AG10803 (cell line): ENCODE measurements at regions not wholly inside any gene's neighbourhood (a gene's known extent, or its start where the extent isn't known, plus 50 kb on each side); places are given as distances from the start of the nearest gene placed in this dataset.
"Not testable (repeated sequence)": the region's sequence is repeated elsewhere in the genome, so short reads cannot be mapped to it uniquely, and the experiment has no call there.

Experiments used
- DNase-seq: peaks from one replicate; pipeline ENCODE4 v3.0.0; 2010; ENCODE audit warnings: low read depth
- H3K4me3 ChIP-seq: 2 replicates; pipeline ENCODE4 v1.5.1; 2011; ENCODE audit warnings: mild to moderate bottlenecking, low read length, control low read depth
- TF ChIP-seq, protein P1 (sequence below): conservative IDR thresholded peaks from 2 replicates; pipeline ENCODE4 v1.5.1; 2011; ENCODE audit warnings: mild to moderate bottlenecking, low read length, control low read depth, inconsistent platforms

DNA sequence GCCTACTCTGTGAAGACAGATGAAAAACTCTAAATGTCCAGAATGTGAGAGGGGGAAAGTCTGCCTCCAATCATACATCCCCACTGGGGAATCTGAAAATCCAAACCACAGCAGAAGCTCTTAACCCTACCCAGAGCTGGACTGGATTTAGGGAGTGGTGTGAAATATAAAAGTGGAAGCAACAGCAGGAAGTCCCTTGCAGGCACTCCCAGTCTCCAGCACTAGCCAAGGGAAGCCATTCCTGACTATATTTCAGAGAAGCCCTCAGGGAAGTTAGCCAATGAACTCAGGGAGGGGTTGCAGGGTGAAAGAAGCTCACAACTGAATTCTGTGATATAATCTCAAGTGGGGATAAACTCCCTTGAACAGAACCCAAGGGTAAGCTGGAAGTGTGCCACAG lies 51.5 kb downstream of the CRPPA start:
- H3K4me3 ChIP-seq = no peak overlapping the region
- DNase-seq = no peak
- TF ChIP-seq, protein P1, sequence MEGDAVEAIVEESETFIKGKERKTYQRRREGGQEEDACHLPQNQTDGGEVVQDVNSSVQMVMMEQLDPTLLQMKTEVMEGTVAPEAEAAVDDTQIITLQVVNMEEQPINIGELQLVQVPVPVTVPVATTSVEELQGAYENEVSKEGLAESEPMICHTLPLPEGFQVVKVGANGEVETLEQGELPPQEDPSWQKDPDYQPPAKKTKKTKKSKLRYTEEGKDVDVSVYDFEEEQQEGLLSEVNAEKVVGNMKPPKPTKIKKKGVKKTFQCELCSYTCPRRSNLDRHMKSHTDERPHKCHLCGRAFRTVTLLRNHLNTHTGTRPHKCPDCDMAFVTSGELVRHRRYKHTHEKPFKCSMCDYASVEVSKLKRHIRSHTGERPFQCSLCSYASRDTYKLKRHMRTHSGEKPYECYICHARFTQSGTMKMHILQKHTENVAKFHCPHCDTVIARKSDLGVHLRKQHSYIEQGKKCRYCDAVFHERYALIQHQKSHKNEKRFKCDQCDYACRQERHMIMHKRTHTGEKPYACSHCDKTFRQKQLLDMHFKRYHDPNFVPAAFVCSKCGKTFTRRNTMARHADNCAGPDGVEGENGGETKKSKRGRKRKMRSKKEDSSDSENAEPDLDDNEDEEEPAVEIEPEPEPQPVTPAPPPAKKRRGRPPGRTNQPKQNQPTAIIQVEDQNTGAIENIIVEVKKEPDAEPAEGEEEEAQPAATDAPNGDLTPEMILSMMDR = no peak

DNA sequence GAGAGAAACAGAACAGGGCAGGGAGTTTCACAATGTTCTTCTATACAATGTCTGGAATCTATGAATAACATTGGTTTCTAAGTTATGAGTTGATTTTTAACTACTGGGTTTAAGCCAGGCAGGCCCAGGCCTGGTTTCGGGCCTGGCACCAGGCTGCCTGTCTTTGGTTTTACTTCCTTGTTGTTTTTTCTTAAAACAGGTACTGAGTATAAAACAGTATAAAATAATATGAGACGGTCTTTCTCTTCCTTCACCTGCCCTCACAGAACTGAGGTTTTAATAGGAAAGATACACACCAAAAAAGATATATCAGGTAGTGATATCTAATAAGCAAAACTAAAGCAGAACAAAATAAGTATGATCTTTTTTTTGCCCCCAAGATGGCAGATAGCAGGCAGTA lies 52.0 kb downstream of the CRPPA start:
- not testable (repeated sequence) for DNase-seq, H3K4me3 ChIP-seq

DNA sequence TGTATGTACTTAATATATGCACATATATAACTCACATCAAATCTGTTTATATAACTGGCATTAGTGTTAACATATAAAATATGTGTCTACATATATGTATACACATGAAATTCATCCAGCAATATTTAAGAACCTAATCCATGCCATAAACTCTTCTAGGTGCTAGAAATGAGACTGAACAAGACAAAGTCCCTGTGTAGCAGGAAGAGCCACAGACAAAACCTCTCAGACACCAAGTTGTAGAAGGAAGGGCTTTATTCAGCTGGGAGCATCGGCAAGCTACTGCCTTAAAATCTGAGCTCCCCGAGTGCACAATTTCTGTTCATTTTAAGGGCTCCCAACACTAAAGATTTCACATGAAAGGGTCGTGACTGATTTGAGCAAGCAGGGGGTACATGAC lies 52.5 kb downstream of the CRPPA start:
- no peak overlapping the region for H3K4me3 ChIP-seq
- no peak for DNase-seq
- TF ChIP-seq, protein P1 = no peak

DNA sequence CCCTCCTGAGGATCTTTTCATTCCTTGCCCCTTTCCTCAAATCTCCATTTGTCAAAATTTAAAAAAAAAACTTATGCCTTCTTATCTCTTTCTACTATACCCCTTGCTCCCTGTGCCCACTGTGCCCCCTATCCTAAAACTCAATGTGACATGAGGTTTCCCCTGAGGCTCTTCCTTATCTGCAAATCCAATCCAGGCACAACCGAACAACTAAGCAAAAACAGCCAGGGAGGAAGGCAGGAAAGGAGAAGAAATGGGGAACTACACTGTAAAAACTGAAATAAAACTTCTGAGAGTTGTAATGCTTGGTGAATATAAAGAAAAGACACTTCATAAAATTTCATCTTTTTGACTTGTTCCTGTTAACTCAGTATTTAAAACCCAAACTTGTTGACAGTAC lies 54.2 kb downstream of the CRPPA start:
- no peak overlapping the region for H3K4me3 ChIP-seq
- DNase-seq = no peak
- TF ChIP-seq, protein P1 = no peak

DNA sequence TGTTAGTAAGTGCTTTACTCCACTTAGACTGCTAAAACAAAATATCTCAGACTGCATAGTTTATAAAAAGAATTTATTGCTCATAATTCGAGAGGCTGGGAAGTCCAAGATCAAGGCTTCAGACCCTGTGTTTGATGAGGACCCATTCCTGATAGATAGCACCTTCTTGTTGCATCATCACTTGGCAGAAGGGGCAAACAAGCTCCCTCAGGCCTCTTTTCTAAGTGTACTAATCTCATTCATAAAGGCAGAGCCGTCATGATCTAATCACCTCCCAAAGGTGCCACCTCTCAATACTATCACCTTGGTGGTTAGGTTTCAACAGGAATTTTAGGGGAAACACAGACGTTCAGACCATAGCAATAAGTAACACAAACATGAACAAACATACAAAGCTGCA lies 55.4 kb downstream of the CRPPA start:
- TF ChIP-seq, protein P1 = no peak
- H3K4me3 ChIP-seq = no peak overlapping the region
- no peak for DNase-seq

DNA sequence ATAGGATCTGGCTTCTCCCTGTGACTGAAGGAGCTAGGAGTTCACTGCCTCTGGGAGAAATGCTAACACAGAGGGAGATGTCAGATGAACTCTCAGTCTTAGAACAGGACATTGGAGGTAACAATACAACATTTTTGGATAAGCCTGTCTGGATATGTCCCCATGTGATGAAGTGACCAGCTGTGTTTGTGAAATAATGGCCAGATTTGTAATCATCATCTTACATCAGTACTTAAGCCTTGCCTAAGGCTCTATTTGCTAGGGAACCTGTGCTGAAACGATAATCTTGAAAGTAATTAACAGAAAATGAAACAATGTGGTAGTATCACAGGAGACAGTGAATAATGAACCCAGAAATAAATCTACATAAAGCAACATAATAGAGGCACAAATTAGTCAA lies 56.2 kb downstream of the CRPPA start:
- no peak overlapping the region for H3K4me3 ChIP-seq
- TF ChIP-seq, protein P1 = no peak
- no peak for DNase-seq

DNA sequence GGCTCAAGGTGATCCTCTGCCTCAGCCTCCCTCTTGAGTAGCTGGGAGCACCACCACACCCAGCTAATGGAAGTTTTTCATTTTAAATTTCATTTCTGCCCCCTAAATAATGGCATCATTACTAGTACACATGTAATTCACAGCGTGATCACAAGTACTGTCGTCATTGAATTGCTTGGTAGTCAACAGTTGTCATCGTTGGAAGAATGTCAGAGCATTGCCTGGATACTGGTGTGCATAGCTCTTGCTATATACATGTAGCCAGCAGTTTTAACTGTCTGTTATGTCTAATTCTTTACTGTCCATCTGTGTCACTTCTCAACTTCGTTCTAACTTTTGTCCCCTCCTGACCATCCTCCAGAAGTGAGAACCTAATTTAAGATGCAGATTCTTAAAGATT lies 62.1 kb downstream of the CRPPA start:
- DNase-seq = no peak
- TF ChIP-seq, protein P1 = no peak
- H3K4me3 ChIP-seq = no peak overlapping the region

DNA sequence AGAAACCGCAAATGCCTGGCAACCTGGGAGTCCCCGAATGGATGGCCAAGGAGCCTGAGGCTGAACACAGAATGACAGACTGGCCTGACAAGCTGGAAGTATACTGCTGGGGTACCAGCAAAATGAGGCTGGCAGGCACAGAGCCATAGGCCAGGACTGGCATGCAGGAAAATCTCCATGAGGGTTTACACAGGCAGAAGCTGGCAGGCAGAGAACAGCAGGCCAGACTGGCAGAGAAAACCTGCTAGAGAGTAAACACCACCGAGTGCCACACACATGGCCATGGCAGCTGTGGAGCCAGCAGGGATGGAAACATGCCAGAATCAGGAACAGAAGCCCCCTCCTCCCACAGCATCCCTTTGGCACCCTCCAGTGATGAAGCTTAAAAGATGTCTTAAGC lies 63.4 kb downstream of the CRPPA start:
- H3K4me3 ChIP-seq = no peak overlapping the region
- DNase-seq = no peak
- TF ChIP-seq, protein P1 = no peak
